CD4-positive, alpha-beta T cell treated with Interferon gamma for 1 hour (primary cell): ENCODE measurements at regions not wholly inside any gene's neighbourhood (a gene's known extent, or its start where the extent isn't known, plus 50 kb on each side); places are given as distances from the start of the nearest gene placed in this dataset.
"Not testable (repeated sequence)": the region's sequence is repeated elsewhere in the genome, so short reads cannot be mapped to it uniquely, and the experiment has no call there.

Source experiments
- DNase-seq: peaks from one replicate; pipeline ENCODE4 v3.0.0-alpha.2; 2020

DNA sequence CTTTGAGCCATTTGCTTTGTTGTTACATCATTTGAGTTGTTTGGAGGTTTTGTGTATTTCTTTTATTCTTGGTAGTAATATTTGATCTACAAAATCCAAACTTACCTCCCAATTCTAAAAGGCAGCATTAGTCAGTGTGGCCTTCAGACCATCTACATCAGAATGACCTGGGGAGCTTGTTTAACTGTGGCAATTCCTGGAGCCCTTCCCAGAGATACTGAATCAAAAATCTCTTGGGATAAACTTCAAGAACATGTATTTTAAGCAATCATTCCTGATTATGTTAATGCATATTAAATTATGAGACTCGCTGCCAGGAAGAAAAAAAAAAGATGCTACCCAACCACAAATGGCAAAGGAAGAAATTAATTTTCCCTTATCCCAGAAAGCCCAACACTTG is 268.9 kb upstream of the PDE4D start:
- DNase-seq = no peak

DNA sequence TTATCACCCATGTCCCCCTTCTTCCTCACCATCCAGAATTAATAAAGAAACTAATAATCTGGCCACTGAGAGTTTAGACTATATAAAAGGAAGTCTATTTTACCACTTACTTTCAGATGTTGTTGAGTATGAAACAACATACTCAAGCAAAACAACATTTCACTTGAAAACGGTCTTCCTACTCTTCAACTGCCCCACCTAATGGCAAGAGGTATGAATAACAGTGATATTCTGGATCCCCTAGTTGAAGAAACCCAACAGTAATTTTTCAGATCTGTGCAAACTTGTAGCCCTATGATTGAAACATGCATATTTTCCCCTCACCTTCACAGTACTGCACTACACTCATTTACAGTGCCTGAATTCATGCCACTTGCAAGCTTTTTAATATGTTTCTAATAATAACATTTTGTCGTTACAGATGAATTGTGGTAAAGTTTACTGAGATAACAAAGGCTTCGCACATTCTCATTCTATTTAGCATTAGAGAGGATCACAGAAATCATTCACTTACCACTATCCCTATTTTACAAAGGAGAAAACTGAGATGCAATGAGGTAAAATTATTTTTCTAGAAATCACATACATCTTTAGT is 267.9 kb upstream of the PDE4D start:
- no peak for DNase-seq

DNA sequence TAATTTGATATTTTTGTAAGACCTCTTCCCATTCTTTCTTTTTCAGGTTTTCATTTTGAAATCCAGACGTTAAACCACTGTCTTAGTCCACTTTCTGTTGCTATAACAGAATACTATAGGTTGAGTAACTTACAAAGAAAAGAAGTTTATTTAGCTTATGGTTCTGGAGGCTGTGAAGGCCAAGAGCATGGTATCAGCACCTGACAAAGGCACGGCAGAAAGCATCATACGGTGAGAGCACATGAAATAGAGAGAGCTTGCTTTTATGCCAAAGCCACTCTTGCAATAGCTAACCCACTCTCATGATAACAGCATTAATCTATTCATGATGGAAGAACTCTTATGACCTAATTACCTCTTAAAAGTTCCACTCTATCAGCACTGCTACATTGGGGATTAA is 255.6 kb upstream of the PDE4D start:
- no peak for DNase-seq

DNA sequence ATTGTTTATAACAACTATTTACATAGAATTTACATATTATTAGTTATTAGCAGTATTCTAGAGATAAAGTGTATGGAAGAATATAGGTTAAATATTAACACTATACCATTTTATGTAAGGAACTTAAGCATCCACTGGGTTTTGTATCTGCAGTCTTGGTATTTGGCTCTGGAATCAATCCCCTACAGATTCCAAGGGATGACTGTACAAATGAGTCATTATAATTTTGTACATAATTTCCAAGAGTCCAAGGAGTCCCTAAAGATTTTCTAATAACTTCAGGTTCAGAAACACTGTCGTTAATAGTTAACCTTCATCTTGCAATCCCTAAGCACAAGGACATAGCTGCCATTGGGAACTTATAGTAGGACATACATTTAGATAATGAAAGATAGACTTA is 254.8 kb upstream of the PDE4D start:
- no peak for DNase-seq

DNA sequence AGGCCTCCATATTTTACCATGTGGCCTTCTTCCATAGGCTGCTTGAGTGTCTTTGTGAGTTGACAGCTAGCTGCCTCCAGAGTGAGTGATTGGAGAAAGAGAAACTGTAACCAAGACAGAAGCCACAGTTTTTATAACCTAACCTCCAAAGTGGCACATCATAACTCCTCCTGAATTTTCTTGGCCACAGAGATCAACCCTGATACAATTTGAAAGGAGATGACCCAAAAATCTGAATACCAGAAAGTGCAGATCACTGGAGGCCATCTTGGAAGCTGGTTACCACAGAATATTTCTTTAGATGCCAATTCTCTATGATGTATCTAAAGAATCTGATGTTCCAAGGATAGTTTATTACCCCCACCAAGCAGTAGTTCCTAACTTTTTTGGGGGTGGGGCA is 254.3 kb upstream of the PDE4D start:
- DNase-seq = no peak

DNA sequence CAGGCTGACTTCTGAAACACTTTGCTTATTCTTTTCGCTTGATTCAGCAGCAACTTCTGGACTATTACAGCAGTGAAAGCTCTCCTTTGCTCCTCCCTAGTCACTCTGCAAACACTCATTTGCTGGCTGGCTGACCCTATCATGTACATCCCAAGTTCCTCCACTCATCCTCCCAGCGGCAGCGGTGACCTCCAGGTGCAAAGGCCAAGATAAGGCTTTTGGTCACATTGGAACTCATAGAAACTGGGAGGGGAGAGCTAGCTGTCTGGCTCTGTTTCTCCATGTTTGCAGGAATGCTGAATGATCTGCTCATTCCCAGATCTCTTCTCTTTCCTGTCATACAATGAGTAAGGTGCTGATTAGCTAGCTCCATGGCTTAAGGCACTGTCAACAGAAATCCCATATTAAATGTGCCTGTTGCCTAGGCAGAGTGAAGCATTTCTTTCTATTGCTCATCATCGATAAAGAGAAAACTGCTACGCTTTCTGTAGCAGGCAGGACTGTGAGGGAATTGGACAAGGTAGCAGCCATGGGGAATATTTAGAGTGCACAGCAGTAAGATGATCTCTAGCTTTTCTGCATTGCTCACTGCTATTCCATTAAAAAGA is 250.5 kb upstream of the PDE4D start:
- no peak for DNase-seq

DNA sequence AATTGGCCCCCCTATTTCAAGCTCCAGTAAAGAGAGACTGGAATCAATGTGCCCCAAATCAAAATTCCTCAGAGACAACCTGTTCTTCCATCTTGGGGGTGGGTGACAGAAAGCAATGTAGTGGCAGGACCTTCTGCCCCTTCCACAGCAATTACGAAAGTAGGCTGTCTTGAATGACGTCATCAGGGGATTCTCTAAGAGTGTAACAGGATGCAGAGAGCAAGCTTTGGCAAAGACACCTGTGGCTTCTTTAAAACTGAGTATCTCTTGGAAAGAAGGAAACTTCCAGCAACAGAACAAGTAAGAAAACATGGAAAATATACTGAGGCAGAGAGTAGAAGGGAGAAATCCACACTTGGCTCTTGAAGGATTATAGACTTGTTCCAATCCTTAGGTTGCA is 247.6 kb upstream of the PDE4D start:
- no peak for DNase-seq

DNA sequence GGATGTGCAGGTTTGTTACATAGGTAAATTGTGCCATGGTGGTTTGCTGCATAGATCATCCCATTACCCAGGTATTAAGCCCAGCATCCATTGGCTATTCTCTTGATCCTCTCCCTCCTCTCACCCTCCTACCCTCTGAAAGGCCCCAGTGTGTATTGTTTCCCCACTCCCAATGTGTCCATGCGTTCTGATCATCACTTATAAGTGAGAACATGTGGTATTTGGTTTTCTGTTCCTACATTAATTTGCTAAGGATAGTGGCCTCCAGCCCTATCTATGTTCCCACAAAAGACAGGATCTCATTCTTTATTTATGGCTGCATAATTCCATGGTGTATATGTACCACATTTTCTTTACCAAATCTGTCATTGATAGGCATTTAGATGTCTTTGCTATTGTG is 243.3 kb upstream of the PDE4D start:
- no peak for DNase-seq

DNA sequence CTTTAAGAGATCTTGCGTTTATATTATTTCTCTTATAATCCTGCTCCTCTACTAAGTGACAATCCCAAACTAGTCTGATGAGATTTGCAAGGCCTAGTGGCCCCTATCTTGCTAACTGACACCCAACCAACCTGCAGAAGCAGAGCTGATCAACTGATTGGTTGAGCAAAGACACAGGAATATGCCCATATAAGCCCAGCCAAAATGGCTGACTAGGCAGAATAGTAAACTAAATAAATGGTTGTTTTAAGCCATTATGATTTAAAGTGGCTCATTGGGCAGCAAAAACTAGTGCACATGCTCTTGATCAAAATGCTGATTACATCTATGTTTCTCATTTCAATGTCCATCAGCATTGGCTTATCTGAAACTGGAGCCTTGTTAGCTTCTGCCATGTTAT is 238.0 kb upstream of the PDE4D start:
- DNase-seq = no peak

DNA sequence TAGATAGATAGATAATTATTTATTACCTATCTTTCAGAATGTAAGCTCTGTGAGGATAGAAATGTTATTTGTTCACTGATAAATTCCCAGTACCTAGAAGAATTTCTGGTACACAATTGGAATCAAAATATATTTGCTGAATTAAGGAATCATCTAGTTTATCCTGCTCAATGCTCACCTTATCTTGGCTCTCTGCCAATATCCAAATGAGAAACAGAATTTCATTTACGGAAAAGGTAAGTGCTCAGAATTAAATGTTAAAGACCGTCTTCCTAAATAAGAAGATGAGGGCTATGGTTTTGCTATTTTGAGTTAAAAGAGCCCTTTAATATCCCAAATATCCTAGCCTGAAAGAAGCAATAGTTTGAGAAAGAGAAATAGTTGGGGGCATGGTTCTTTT is 232.1 kb upstream of the PDE4D start:
- DNase-seq = no peak

DNA sequence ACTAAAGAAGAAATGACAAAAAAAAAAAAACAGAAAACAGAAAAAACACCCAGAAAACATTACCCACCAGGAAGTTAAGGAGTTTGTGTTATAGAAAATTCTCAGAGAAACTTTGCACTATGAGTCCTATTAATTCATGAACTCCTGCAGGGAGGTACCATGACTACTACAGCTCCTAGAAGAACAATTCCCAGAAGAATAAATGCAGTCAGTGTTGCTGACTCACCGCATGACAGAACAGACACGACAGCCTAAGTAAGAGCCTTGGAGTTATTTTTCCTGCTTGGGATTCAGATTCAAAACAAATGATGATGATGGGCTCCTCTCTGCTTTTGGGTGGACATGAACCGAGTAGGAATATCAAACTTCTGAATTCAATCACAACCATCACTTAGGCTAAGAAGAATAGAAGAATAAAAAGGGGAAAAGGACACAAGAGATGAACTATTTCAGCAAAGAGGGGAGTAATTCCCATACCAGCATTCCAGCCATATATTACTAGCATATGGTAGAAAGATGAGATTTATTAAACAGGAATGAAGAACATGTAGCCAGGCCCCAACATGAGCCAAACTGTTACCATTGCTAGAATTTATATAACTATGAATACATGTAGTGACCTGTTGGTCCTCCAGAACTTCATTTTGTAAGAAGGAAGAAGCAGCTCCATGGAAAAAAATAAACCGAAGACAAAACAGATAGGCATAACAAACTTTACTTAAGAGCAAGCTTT is 209.6 kb upstream of the PDE4D start:
- no peak for DNase-seq

DNA sequence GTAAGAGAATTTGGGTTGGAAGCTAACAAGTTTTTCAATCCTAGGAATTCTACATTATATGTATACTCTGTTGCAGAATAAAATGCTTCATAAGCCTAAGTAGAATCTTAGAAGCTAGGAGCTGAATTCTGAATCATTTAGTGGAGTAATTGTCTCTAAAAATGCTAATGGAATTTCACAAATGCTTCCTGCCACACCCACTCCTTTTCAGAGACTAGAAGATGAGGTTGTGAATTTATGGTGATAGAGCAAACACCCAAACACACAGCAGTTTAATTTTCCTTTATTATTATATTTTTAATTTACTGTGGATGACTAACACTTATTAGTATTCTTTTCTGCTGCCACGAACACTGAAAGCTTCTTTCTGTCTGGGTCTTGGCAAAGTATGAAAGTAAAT is 208.0 kb upstream of the PDE4D start:
- no peak for DNase-seq

DNA sequence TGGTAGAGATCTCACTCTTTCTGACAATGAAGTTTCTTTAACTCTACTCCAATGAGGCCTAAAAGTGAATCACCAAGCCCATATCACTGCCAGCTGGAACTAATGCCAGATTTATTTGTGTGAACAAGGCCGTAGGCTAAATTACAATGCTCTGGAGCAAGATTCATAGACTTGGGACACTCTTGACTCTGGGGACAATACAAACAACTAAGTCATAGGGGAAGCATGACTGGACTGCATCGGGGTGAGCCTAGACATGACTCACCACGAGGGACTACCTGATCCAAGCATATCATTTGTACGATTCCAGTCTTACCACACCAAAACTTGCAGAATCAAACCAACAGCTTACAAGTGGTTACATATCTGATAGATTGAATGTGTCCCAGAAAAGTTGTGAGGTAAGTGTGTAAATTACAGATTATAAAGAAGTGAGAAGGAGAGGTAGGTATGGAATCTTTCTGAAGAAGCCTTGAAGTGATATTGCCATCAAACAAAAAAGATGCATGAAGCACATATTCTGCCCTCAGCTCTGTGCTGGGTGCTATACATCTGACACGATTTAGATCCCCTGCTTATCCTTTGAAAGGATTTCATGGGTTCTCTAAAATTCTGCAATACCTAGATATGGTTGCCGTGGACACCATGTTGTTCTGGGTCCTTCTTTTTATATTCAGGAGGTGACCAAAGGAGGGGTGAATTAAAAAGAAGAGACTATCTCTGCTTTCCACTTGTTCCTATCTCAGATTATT is 199.3 kb upstream of the PDE4D start:
- DNase-seq = no peak

DNA sequence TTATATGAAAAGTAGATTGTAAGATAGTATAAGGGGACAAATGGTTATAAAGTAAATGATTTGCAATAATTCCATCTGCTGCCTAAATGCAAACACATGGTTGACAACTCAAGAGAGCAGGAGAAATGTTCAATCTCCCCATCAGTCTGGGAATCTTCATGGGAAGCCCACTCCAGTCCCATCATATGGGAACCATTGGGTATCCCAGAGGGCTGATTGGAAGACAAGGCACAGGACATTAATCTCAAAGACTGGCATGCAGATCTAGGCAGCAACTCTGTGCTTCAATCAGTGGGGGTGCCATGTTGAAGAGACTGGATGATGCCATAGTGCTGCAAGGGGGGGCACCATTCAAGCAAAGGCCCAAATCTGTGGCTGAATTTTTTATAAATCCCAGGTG is 193.1 kb upstream of the PDE4D start:
- no peak for DNase-seq

DNA sequence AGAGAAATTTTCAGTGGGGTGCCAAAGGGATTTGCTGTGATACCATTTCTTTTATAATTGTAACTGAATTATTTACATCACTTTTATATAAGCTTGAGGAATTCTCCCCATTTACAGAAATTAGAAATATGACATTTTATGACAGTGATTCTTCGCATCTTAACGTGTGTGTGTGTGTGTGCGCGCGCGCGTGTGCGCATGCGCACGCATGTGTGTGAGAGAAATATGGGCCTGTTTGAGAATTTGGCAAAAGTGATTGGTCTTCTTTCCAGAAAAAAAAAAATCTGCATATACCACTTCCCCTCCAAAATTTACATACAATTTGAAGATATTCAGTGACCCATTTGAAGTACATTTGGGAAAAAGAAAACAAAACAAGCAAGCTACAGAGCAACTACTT is 190.7 kb upstream of the PDE4D start:
- DNase-seq = no peak

DNA sequence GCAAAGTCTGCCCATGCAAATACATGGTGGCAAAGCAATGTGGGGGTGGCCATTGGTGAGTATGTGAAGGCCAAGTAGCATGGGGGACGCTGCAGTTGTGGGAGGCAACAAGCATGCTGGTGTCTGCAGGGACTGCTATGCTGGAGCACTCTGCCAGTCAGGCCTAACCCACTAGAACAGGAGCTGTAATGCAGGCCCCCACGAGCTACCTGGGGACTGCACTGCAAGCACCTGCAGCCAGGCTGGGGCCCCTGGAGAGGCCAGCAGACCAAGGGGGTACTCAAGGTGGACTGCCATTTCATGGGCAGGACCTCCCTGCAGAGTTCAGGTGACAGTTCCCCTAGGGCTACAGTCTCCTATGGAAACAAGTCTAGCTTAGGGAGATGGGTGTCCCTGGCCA is 183.8 kb upstream of the PDE4D start:
- no peak for DNase-seq

DNA sequence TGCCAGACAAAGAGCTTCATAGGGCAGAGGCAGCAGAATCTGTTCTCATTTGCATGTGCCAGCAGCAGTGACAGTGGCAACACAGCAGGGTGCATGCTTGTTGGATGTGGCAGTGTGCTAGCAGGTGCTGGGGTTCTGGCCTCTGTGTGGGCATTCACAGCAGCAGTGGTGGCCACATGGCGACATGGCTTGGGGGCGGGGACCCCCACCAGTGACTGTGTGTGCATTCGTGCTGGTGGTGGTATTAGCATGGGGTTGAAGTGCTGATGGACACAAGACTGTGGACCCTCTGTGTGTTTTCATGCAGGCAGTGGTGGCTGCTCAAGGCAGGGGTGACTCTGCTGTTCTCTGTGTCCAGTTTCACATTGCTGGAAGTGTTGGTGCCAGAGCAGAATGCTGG is 183.2 kb upstream of the PDE4D start:
- DNase-seq = no peak

DNA sequence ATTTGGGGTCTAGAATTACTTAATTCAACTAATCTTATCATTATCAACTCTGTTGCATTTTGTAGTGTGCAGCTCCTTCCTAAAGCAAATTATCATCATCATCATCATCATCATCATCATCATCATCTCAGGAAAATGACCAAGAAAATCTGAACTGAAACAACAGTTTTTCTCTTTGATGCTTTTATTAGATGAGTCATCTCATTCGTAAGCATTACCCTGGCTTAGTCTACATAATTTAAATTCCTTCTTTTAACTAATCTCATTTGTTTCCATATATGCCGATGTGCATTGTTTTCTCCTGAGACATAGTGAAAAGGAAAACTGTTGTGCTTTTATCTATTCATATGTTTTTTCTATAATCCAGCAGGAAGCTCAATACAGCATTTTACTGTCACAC is 173.0 kb upstream of the PDE4D start:
- DNase-seq = no peak

DNA sequence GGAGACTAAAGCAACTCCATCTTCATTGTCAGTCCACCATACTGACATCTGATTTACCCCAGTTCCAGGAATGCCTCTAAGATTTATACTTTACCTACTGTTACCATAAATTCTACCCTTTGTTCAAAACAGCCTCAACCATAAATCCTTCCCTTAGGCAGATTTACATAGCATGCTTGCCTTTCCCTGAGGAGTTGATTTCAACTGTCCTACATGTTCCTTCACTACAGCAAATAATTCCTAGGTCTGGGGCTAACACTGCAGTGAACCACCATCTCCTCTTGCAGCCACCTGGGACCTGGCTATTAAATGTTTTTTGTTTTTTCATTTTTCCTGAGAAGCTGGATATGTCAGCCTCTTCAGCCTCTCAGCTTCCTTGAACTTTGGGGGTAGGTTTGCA is 166.9 kb upstream of the PDE4D start:
- DNase-seq = no peak

DNA sequence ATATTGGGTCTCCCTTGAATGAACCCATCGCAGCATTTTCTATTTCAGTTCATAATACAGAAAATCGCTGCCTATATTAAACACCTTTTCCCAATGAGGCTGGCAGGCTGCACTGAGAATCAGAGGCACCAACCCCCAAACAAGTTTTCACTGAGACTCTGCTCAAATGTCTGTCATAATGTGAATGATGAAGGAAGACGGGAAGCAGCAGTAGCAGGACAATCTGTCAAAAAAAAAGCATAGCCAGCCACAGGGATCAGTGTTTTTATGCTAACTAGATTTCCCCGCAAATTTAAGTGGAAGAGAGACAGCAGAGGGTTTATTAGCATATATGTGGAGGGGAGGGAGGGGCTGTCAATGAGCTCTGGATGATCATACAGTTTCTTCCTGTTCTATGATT is 162.7 kb upstream of the PDE4D start:
- DNase-seq = no peak

DNA sequence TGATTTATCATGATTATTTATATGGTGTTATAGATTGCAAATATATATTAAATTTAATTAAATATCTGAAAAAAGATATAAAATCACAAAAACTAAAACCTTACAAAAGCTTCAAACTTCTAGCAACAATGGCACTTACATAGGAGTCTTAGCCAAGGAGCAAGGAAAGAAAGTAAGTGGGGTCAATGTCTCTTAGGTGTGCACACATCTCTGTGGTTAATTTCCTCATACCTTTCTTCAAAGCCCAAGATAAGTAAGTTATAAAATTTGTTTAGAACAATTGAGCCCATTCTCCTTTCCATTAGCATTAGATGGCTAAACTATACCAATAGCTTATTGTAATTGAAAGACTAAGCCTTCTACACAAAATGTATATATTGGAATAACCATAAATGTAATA is 161.6 kb upstream of the PDE4D start:
- no peak for DNase-seq

DNA sequence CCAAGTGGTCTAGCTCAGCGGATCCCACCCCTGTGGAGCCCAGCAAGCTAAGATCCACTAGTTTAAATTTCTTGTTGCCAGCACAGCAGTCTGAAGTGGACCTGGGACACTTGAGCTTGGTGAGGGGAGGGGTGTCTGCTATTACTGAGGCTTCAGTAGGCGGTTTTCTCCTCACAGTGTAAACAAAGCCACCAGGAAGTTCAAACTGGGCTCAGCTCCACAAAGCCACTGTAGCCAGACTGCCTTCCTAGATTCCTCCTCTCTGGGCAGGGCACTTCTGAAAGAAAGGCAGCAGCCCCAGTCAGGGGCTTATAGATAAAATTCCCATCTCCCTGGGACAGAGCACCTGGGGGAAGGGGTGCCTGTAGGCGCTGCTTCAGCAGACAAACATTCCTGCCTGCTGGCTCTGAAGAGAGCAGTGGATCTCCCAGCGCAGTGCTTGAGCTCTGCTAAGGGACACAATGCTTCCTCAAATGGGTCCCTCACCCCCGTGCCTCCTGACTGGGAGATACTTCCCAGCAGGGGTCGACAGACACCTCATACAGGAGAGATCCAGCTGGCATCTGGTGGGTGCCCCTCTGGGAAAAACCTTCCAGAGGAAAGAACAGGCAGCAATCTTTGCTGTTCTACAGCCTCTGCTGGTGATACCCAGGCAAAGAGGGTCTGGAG is 148.6 kb upstream of the PDE4D start:
- not testable (repeated sequence) for DNase-seq

DNA sequence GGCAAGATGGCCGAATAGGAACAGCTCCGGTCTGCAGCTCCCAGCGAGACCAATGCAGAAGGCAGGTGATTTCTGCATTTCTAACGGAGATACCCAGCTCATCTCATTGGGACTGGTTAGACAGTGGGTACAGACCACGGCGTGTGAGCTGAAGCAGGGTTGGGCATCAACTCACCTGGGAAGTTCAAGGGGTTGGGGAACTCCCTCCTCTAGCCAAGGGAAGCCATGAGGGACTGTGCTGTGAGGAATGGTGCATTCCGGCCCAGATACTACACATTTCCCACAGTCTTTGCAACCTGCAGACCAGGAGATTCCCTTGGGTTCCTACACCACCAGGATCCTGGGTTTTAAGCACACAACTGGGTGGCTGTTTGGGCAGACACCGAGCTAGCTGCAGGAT is 148.0 kb upstream of the PDE4D start:
- DNase-seq = not testable (repeated sequence)
